Ishikawa (cell line): ENCODE measurements at regions not wholly inside any gene's neighbourhood (a gene's known extent, or its start where the extent isn't known, plus 50 kb on each side); places are given as distances from the start of the nearest gene placed in this dataset.

Experiments used
- CEBPB ChIP-seq: IDR thresholded peaks from 2 replicates; pipeline ENCODE4 v1.6.1; 2012
- CREB1 ChIP-seq: IDR thresholded peaks from 2 replicates; pipeline ENCODE4 v1.6.1; 2012; ENCODE audit warnings: low read depth
- EGR1 ChIP-seq: IDR thresholded peaks from 2 replicates; pipeline ENCODE4 v1.6.1; 2012
- EP300 ChIP-seq: IDR thresholded peaks from 2 replicates; pipeline ENCODE4 v1.6.1; 2012; ENCODE audit warnings: borderline replicate concordance
- FOXM1 ChIP-seq: IDR thresholded peaks from 2 replicates; pipeline ENCODE4 v1.6.1; 2012; ENCODE audit warnings: low read depth, borderline replicate concordance
- MAX ChIP-seq: IDR thresholded peaks from 2 replicates; pipeline ENCODE4 v1.6.1; 2012
- NFIC ChIP-seq: IDR thresholded peaks from 2 replicates; pipeline ENCODE4 v1.6.1; 2012
- RAD21 ChIP-seq: IDR thresholded peaks from 2 replicates; pipeline ENCODE4 v1.6.1; 2012; ENCODE audit warnings: low read depth
- REST ChIP-seq: IDR thresholded peaks from 2 replicates; pipeline ENCODE4 v1.6.1; 2012; ENCODE audit warnings: low read depth, mild to moderate bottlenecking
- TAF1 ChIP-seq: IDR thresholded peaks from 2 replicates; pipeline ENCODE4 v1.6.1; 2012; ENCODE audit warnings: low read depth, mild to moderate bottlenecking
- TCF12 ChIP-seq: IDR thresholded peaks from 2 replicates; pipeline ENCODE4 v1.6.1; 2012; ENCODE audit warnings: low read depth
- TEAD4 ChIP-seq: IDR thresholded peaks from 2 replicates; pipeline ENCODE4 v1.6.1; 2012
- USF1 ChIP-seq: IDR thresholded peaks from 2 replicates; pipeline ENCODE4 v1.6.1; 2012
- YY1 ChIP-seq: IDR thresholded peaks from 2 replicates; pipeline ENCODE4 v1.6.1; 2012; ENCODE audit warnings: low read depth
- ZBTB7A ChIP-seq: IDR thresholded peaks from 2 replicates; pipeline ENCODE4 v1.6.1; 2012; ENCODE audit warnings: low read depth

GRCh38 chr7:25493805-25494366, 265.6 kb upstream of the NPVF start:
- TF ChIP-seq MAX (no peak), TCF12 (no peak), FOXM1 (no peak), EGR1 (no peak), NFIC (no peak), YY1 (no peak), TEAD4 (no peak), CREB1 (no peak), REST (no peak), CEBPB (no peak), USF1 (no peak), EP300 (no peak), TAF1 (no peak), ZBTB7A (no peak), RAD21 (no peak)

- TF ChIP-seq REST (no peak), TCF12 (no peak), FOXM1 (no peak), CEBPB (no peak), NFIC (no peak), CREB1 (no peak), MAX (no peak), RAD21 (no peak), EP300 (no peak), USF1 (no peak), ZBTB7A (no peak)
Measured at GRCh38 chr7:25494896-25495295, 266.6 kb upstream of the NPVF start.

- TF ChIP-seq TCF12 (no peak), YY1 (no peak), REST (no peak), CEBPB (no peak), TEAD4 (no peak), EP300 (no peak), ZBTB7A (no peak), RAD21 (no peak), NFIC (no peak), USF1 (no peak), MAX (no peak), TAF1 (no peak), CREB1 (no peak), EGR1 (no peak)
Measured at GRCh38 chr7:25495342-25496250, 267.3 kb upstream of the NPVF start.
